NT2/D1 (cell line): ENCODE measurements at regions not wholly inside any gene's neighbourhood (a gene's known extent, or its start where the extent isn't known, plus 50 kb on each side); places are given as distances from the start of the nearest gene placed in this dataset.
A peak's percentile ranks its signal among the peaks of the same experiment; 100 is the strongest.

Source experiments
- DNase-seq: peaks from one replicate; pipeline ENCODE4 v3.0.0-alpha.2; 2011; ENCODE audit warnings: low read depth, low spot score
- H3K27me3 ChIP-seq: 2 replicates; pipeline ENCODE4 v1.6.0; 2011; ENCODE audit warnings: mild to moderate bottlenecking; ENCODE audit not compliant: insufficient read length, insufficient read depth
- H3K36me3 ChIP-seq: 2 replicates; pipeline ENCODE4 v1.6.1; 2011; ENCODE audit warnings: mild to moderate bottlenecking, low read length, mixed read lengths; ENCODE audit not compliant: insufficient read depth, insufficient read length
- H3K4me1 ChIP-seq: 2 replicates; pipeline ENCODE4 v1.5.1; 2011; ENCODE audit not compliant: insufficient read depth, insufficient read length
- H3K4me3 ChIP-seq: 2 replicates; pipeline ENCODE4 v1.5.1; 2011; ENCODE audit warnings: low read depth; ENCODE audit not compliant: insufficient read length
- H3K9ac ChIP-seq: 2 replicates; pipeline ENCODE4 v1.6.0; 2011; ENCODE audit warnings: low read depth; ENCODE audit not compliant: insufficient read length
- H3K9me3 ChIP-seq: 2 replicates; pipeline ENCODE4 v1.5.1; 2011; ENCODE audit warnings: mild to moderate bottlenecking, low read length; ENCODE audit not compliant: insufficient read depth
- SUZ12 ChIP-seq: IDR thresholded peaks from 2 replicates; pipeline ENCODE4 v1.6.1; 2011; ENCODE audit not compliant: insufficient read length, insufficient read depth; ENCODE audit errors: extremely low read depth
- YY1 ChIP-seq: IDR thresholded peaks from 2 replicates; pipeline ENCODE4 v1.6.1; 2011; ENCODE audit not compliant: insufficient read length, insufficient read depth
- ZNF274 ChIP-seq: IDR thresholded peaks from 2 replicates; pipeline ENCODE4 v1.6.1; 2011; ENCODE audit warnings: mild to moderate bottlenecking, low read depth, low read length

DNA sequence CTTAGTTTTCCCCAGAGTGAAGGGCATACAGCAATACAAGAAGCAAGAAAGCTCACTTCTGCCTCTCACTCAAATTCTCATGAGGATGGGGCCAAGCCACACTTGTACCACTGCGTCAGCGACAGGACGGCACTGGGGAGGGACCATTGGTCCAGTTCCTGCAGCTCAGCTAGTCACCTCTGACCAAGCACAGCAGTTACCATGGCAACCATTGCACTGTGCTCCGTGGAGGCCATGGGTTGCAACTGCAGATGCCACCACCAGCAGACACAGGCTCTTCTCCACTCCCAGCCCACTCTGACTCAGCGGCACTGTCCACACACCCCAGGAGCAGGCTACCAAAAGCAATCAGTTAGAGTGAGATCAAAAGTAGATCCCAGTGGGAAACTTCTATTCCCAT is 441.1 kb upstream of the ARID1B start:
- no peaks in the 10 kb centered on the region for H3K4me1 ChIP-seq
- DNase-seq: no peak
- no peaks in the 10 kb centered on the region for H3K27me3 ChIP-seq
- no peak overlapping the region for H3K4me3 ChIP-seq
- TF ChIP-seq SUZ12 (no peak), ZNF274 (no peak), YY1 (no peak)
- peaks cover 17% of the 10 kb centered on the region for H3K9me3 ChIP-seq
- H3K36me3 ChIP-seq: no peaks in the 10 kb centered on the region
- H3K9ac ChIP-seq: no peak overlapping the region

- Histone ChIP-seq H3K27me3 (no peaks in the 10 kb centered on the region), H3K36me3 (no peaks in the 10 kb centered on the region), H3K4me3 (no peak overlapping the region), H3K9me3 (peaks cover 17% of the 10 kb centered on the region), H3K9ac (no peak overlapping the region), H3K4me1 (no peaks in the 10 kb centered on the region)
- DNase-seq: no peak
- TF ChIP-seq YY1: no peak
- TF ChIP-seq ZNF274: no peak
- TF ChIP-seq SUZ12: no peak
Measured at GRCh38 chr6:156334966-156335365, 442.2 kb upstream of the ARID1B start.

DNA sequence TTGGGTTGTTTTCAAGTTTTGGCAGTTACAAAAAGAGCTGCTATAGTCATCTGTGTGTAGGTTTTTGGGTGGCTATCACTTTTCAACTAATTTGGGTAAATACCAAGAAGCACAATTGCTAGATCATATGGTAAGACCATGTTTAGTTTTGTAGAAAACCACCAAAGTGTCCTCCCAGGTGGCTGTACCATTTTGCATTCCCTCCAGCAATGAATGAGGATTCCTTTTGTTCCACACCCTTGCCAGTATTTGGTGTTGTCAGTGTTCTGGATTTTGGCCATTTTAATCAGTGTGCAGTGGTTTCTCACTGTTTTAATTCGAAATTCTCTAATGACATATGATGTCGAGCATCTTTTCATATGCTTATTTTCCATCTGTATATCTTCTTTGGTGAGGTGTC is 457.5 kb upstream of the ARID1B start:
- no peaks in the 10 kb centered on the region for H3K4me1 ChIP-seq
- TF ChIP-seq ZNF274: no peak
- TF ChIP-seq YY1: no peak
- TF ChIP-seq SUZ12: no peak
- H3K9me3 ChIP-seq: no peaks in the 10 kb centered on the region
- H3K27me3 ChIP-seq: no peaks in the 10 kb centered on the region
- no peak overlapping the region for H3K4me3 ChIP-seq
- H3K9ac ChIP-seq: no peak overlapping the region
- no peaks in the 10 kb centered on the region for H3K36me3 ChIP-seq
- no peak for DNase-seq

- H3K9ac ChIP-seq: no peak overlapping the region
- no peaks in the 10 kb centered on the region for H3K27me3 ChIP-seq
- H3K36me3 ChIP-seq: no peaks in the 10 kb centered on the region
- no peak for DNase-seq
- H3K9me3 ChIP-seq: no peaks in the 10 kb centered on the region
- TF ChIP-seq ZNF274 (no peak), YY1 (no peak), SUZ12 (no peak)
- no peak overlapping the region for H3K4me3 ChIP-seq
- H3K4me1 ChIP-seq: no peaks in the 10 kb centered on the region
Measured at GRCh38 chr6:156316583-156317125, 460.5 kb upstream of the ARID1B start.

- H3K4me1 ChIP-seq: no peaks in the 10 kb centered on the region
- no peak overlapping the region for H3K4me3 ChIP-seq
- no peaks in the 10 kb centered on the region for H3K27me3 ChIP-seq
- H3K9me3 ChIP-seq: no peaks in the 10 kb centered on the region
- H3K9ac ChIP-seq: no peak overlapping the region
- no peaks in the 10 kb centered on the region for H3K36me3 ChIP-seq
- no peak for TF ChIP-seq YY1
- no peak for TF ChIP-seq SUZ12
- TF ChIP-seq ZNF274: no peak
- DNase-seq: no peak
Measured at GRCh38 chr6:156315146-156315545, 462.0 kb upstream of the ARID1B start.

DNA sequence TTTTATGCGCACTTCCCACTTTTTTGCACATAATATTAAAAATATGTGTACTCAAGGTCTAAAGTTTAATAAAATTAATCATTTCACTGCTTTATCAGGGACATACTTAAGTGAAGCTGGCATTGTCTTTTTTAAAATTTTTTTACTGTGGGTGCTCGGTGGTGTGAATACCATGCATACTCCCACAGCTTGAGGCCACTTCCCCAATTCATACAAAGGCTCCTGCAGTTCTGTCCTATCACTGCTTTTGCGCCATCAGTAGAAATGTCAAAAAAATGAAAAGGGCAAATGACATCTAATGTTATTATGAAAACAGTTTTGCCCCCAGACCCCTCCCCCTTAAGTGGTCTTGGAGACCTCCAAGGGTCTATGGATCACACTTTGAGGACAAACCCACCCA is 464.1 kb upstream of the ARID1B start:
- Histone ChIP-seq H3K9ac (no peak overlapping the region), H3K4me3 (no peak overlapping the region), H3K36me3 (no peaks in the 10 kb centered on the region), H3K4me1 (no peaks in the 10 kb centered on the region), H3K27me3 (no peaks in the 10 kb centered on the region), H3K9me3 (no peaks in the 10 kb centered on the region)
- no peak for DNase-seq
- TF ChIP-seq ZNF274 (no peak), SUZ12 (no peak), YY1 (no peak)

GRCh38 chr6:156311291-156311690 is 465.9 kb upstream of the ARID1B start:
- no peak for DNase-seq
- Histone ChIP-seq H3K9me3 (no peaks in the 10 kb centered on the region), H3K27me3 (no peaks in the 10 kb centered on the region), H3K9ac (no peak overlapping the region), H3K4me3 (no peak overlapping the region), H3K4me1 (no peaks in the 10 kb centered on the region), H3K36me3 (no peaks in the 10 kb centered on the region)
- TF ChIP-seq YY1: no peak

GRCh38 chr6:156310701-156311100 is 466.5 kb upstream of the ARID1B start:
- peak; percentile 3 for DNase-seq
- Histone ChIP-seq H3K27me3 (no peaks in the 10 kb centered on the region), H3K9me3 (no peaks in the 10 kb centered on the region), H3K4me3 (no peak overlapping the region), H3K36me3 (no peaks in the 10 kb centered on the region), H3K9ac (no peak overlapping the region), H3K4me1 (no peaks in the 10 kb centered on the region)
- TF ChIP-seq SUZ12 (no peak), YY1 (no peak), ZNF274 (no peak)
